NT2/D1 (cell line): ENCODE measurements at regions not wholly inside any gene's neighbourhood (a gene's known extent, or its start where the extent isn't known, plus 50 kb on each side); places are given as distances from the start of the nearest gene placed in this dataset.
"Not testable (repeated sequence)": the region's sequence is repeated elsewhere in the genome, so short reads cannot be mapped to it uniquely, and the experiment has no call there.

Experiments used
- DNase-seq: peaks from one replicate; pipeline ENCODE4 v3.0.0-alpha.2; 2011; ENCODE audit warnings: low read depth, low spot score
- H3K27me3 ChIP-seq: 2 replicates; pipeline ENCODE4 v1.6.0; 2011; ENCODE audit warnings: mild to moderate bottlenecking; ENCODE audit not compliant: insufficient read length, insufficient read depth
- H3K36me3 ChIP-seq: 2 replicates; pipeline ENCODE4 v1.6.1; 2011; ENCODE audit warnings: mild to moderate bottlenecking, low read length, mixed read lengths; ENCODE audit not compliant: insufficient read depth, insufficient read length
- H3K4me1 ChIP-seq: 2 replicates; pipeline ENCODE4 v1.5.1; 2011; ENCODE audit not compliant: insufficient read depth, insufficient read length
- H3K4me3 ChIP-seq: 2 replicates; pipeline ENCODE4 v1.5.1; 2011; ENCODE audit warnings: low read depth; ENCODE audit not compliant: insufficient read length
- H3K9ac ChIP-seq: 2 replicates; pipeline ENCODE4 v1.6.0; 2011; ENCODE audit warnings: low read depth; ENCODE audit not compliant: insufficient read length
- H3K9me3 ChIP-seq: 2 replicates; pipeline ENCODE4 v1.5.1; 2011; ENCODE audit warnings: mild to moderate bottlenecking, low read length; ENCODE audit not compliant: insufficient read depth
- SUZ12 ChIP-seq: IDR thresholded peaks from 2 replicates; pipeline ENCODE4 v1.6.1; 2011; ENCODE audit not compliant: insufficient read length, insufficient read depth; ENCODE audit errors: extremely low read depth
- YY1 ChIP-seq: IDR thresholded peaks from 2 replicates; pipeline ENCODE4 v1.6.1; 2011; ENCODE audit not compliant: insufficient read length, insufficient read depth
- ZNF274 ChIP-seq: IDR thresholded peaks from 2 replicates; pipeline ENCODE4 v1.6.1; 2011; ENCODE audit warnings: mild to moderate bottlenecking, low read depth, low read length

- Histone ChIP-seq H3K4me3 (no peak overlapping the region), H3K9me3 (peaks cover 10% of the 10 kb centered on the region; the same call in 1 of the 2 replicates), H3K4me1 (no peaks in the 10 kb centered on the region), H3K9ac (no peak overlapping the region), H3K36me3 (no peaks in the 10 kb centered on the region), H3K27me3 (no peaks in the 10 kb centered on the region)
- no peak for DNase-seq
- TF ChIP-seq YY1 = no peak
- no peak for TF ChIP-seq SUZ12
- no peak for TF ChIP-seq ZNF274
These were observed 122.0 kb upstream of the SKOR2 start for GRCh38 chr18:47373465-47373864.

- no peak for DNase-seq
- no peaks in the 10 kb centered on the region for H3K27me3 ChIP-seq
- no peaks in the 10 kb centered on the region for H3K36me3 ChIP-seq
- no peaks in the 10 kb centered on the region for H3K4me1 ChIP-seq
- no peak overlapping the region for H3K9ac ChIP-seq
- peaks cover 10% of the 10 kb centered on the region; the same call in 1 of the 2 replicates for H3K9me3 ChIP-seq
- TF ChIP-seq YY1 (no peak), ZNF274 (no peak), SUZ12 (no peak)
- no peak overlapping the region for H3K4me3 ChIP-seq
These were observed 118.6 kb upstream of the SKOR2 start for GRCh38 chr18:47370052-47370451.

GRCh38 chr18:47354061-47354460 is 102.6 kb upstream of the SKOR2 start:
- H3K4me3 ChIP-seq, H3K36me3 ChIP-seq, H3K27me3 ChIP-seq, H3K4me1 ChIP-seq, H3K9ac ChIP-seq, H3K9me3 ChIP-seq, DNase-seq: not testable (repeated sequence)

DNA sequence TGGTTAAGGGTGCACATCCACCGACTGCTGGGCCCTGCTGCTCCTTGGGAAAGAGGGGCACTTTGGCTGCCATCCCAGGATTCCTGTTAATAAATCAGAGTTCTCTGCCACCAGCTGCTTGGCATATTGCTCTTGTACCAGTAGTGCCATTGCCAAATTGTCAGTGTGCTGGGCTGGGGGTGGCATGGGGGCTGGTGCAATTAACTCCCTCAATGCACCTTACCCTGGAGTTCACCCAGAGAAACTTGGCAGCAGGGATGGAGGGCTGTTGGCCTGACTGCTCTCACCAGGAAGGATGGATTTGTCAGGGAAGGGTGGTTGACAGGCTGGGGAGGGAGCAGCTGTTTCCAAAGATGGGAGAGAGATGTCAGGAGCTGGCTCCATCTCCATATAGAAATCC is 94.6 kb upstream of the SKOR2 start:
- H3K9ac ChIP-seq = no peak overlapping the region
- H3K4me3 ChIP-seq = no peak overlapping the region
- DNase-seq = no peak
- TF ChIP-seq SUZ12 (no peak), ZNF274 (no peak), YY1 (no peak)
- no peaks in the 10 kb centered on the region for H3K36me3 ChIP-seq
- no peaks in the 10 kb centered on the region for H3K27me3 ChIP-seq
- H3K4me1 ChIP-seq = no peaks in the 10 kb centered on the region
- no peaks in the 10 kb centered on the region for H3K9me3 ChIP-seq

GRCh38 chr18:47345291-47345690 is 93.8 kb upstream of the SKOR2 start:
- H3K27me3 ChIP-seq = no peaks in the 10 kb centered on the region
- H3K9ac ChIP-seq = no peak overlapping the region
- H3K4me1 ChIP-seq = no peaks in the 10 kb centered on the region
- no peaks in the 10 kb centered on the region for H3K36me3 ChIP-seq
- TF ChIP-seq YY1 (no peak), ZNF274 (no peak), SUZ12 (no peak)
- H3K9me3 ChIP-seq = no peaks in the 10 kb centered on the region
- no peak overlapping the region for H3K4me3 ChIP-seq
- no peak for DNase-seq

- H3K36me3 ChIP-seq = no peaks in the 10 kb centered on the region
- no peak for DNase-seq
- H3K4me1 ChIP-seq = no peaks in the 10 kb centered on the region
- H3K9me3 ChIP-seq = no peaks in the 10 kb centered on the region
- H3K9ac ChIP-seq = no peak overlapping the region
- H3K4me3 ChIP-seq = no peak overlapping the region
- TF ChIP-seq SUZ12 (no peak), ZNF274 (no peak), YY1 (no peak)
- H3K27me3 ChIP-seq = no peaks in the 10 kb centered on the region
These were observed 91.8 kb upstream of the SKOR2 start for GRCh38 chr18:47343291-47343690.

GRCh38 chr18:47342566-47342965 is 91.1 kb upstream of the SKOR2 start:
- no peak for DNase-seq
- no peaks in the 10 kb centered on the region for H3K36me3 ChIP-seq
- TF ChIP-seq ZNF274 (no peak), YY1 (no peak), SUZ12 (no peak)
- no peaks in the 10 kb centered on the region for H3K9me3 ChIP-seq
- no peaks in the 10 kb centered on the region for H3K4me1 ChIP-seq
- H3K9ac ChIP-seq = no peak overlapping the region
- no peak overlapping the region for H3K4me3 ChIP-seq
- H3K27me3 ChIP-seq = no peaks in the 10 kb centered on the region

GRCh38 chr18:47341678-47342077 is 90.2 kb upstream of the SKOR2 start:
- no peak overlapping the region for H3K9ac ChIP-seq
- no peaks in the 10 kb centered on the region for H3K36me3 ChIP-seq
- H3K4me3 ChIP-seq = no peak overlapping the region
- no peaks in the 10 kb centered on the region for H3K4me1 ChIP-seq
- no peak for TF ChIP-seq YY1
- no peak for TF ChIP-seq ZNF274
- no peak for TF ChIP-seq SUZ12
- H3K9me3 ChIP-seq = no peaks in the 10 kb centered on the region
- H3K27me3 ChIP-seq = no peaks in the 10 kb centered on the region
- no peak for DNase-seq
